Astrocyte (in vitro differentiated cells and primary cell): ENCODE measurements at regions not wholly inside any gene's neighbourhood (a gene's known extent, or its start where the extent isn't known, plus 50 kb on each side); places are given as distances from the start of the nearest gene placed in this dataset.

Experiments
- EZH2 ChIP-seq: IDR thresholded peaks from 2 replicates; pipeline ENCODE4 v1.6.1; 2012; ENCODE audit warnings: mild to moderate bottlenecking, low read length, inconsistent platforms; ENCODE audit not compliant: insufficient read depth
- TF ChIP-seq, protein P1 (sequence below): IDR thresholded peaks from 2 replicates; pipeline ENCODE4 v1.5.1; 2011; ENCODE audit warnings: low read depth, mild to moderate bottlenecking, inconsistent platforms, low read length, moderate library complexity; ENCODE audit not compliant: insufficient read depth

DNA sequence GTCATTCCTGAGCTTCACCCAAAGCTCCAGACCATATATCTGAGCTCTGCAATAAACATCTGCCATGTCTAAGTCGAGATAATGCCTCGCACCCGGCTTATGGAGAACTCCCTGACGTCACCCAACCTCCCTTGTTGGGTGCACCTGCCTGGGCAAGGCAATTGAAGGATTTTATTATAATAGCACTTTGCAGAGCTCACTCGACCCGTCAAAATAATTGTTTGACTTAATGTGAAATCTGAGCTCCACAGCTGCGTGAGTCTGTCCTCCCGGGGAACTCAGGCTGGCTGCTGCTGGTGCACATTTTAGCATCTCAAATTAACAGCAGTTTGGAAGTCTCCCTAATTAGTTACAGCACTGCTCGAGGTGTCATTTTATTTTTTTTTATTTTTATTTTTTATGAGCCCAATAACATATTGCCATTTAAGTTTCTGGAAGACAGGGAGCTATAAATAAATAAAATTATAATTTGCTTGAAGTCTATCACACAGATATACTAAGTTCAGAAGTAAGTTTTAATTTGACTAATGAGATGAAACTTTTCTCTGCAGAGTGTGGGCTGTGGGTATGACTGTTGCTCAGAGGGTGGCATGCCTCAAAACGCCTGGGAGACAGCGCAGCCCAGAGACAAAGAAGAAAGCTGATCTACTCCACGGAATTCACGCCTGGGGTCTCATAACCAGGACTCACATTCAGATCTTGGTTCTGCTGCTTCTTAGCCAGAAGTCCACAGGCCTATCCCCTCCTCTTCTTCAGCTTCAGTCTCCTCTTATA lies 401.4 kb upstream of the C16orf82 start:
- TF ChIP-seq, protein P1, sequence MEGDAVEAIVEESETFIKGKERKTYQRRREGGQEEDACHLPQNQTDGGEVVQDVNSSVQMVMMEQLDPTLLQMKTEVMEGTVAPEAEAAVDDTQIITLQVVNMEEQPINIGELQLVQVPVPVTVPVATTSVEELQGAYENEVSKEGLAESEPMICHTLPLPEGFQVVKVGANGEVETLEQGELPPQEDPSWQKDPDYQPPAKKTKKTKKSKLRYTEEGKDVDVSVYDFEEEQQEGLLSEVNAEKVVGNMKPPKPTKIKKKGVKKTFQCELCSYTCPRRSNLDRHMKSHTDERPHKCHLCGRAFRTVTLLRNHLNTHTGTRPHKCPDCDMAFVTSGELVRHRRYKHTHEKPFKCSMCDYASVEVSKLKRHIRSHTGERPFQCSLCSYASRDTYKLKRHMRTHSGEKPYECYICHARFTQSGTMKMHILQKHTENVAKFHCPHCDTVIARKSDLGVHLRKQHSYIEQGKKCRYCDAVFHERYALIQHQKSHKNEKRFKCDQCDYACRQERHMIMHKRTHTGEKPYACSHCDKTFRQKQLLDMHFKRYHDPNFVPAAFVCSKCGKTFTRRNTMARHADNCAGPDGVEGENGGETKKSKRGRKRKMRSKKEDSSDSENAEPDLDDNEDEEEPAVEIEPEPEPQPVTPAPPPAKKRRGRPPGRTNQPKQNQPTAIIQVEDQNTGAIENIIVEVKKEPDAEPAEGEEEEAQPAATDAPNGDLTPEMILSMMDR: no peak
- TF ChIP-seq EZH2: no peak
